AG04449 (cell line): ENCODE measurements at regions not wholly inside any gene's neighbourhood (a gene's known extent, or its start where the extent isn't known, plus 50 kb on each side); places are given as distances from the start of the nearest gene placed in this dataset.

Source experiments
- CTCF ChIA-PET: fragments of 350-600 bp; formaldehyde crosslinking; extraction: SDS; loops from one replicate; lab custom pipeline; 2021; ENCODE audit warnings: antibody characterized with exemption; lab: Yijun Ruan, JAX
- POLR2A ChIA-PET: fragments of 400-600, 350-600 bp; formaldehyde crosslinking; extraction: SDS; loops from one replicate; lab custom pipeline; 2020; ENCODE audit warnings: antibody characterized with exemption, inconsistent platforms; lab: Yijun Ruan, JAX
- DNase-seq: peaks from one replicate; pipeline ENCODE4 v3.0.0-alpha.2; 2010; ENCODE audit warnings: low read depth, low spot score
- H3K4me3 ChIP-seq: 2 replicates; pipeline ENCODE4 v1.5.1; 2011; ENCODE audit warnings: low read depth, mild to moderate bottlenecking, control low read depth, low read length
- TF ChIP-seq, protein P1 (sequence below): IDR thresholded peaks from one replicate; pipeline ENCODE4 v1.5.1; 2011; ENCODE audit warnings: mild to moderate bottlenecking, moderate library complexity, low read length, control low read depth, inconsistent platforms; ENCODE audit not compliant: insufficient read depth; ENCODE audit errors: missing control alignments

DNA sequence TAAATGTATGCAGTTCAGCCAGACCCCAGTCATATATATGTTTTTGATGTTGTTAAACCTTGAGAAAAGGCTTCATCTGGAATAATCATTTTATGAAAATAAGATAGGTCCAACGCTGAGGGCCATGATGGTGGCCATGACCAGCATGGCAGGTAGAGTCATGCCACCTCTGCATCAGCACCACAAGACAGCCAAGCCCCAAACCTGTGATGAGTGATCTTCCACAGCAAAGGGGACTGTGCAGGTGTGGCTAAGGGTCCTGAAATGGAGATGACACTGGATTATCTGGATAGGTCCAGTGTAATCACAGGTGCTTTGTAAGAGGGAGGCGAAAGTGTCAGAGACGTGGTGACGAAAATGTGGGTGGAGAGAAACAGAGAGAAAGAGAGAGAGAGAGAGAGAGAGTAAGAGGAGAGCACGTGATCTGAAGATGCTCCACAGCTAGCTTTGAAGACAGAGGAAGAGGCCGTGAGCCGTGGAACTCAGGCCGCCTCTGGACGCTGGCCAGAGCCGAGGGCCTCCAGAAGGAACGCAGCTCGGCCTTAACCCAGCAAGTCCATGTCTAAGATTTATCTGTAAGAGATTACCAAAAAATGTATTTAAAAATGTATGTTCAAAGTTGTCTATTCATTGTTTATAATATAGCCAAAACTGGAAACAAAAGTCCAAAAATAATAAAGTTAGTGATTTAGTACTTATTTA is 304.4 kb upstream of the SHH start:
- H3K4me3 ChIP-seq = no peak overlapping the region
- CTCF ChIA-PET = no interaction called here
- DNase-seq = no peak
- TF ChIP-seq, protein P1, sequence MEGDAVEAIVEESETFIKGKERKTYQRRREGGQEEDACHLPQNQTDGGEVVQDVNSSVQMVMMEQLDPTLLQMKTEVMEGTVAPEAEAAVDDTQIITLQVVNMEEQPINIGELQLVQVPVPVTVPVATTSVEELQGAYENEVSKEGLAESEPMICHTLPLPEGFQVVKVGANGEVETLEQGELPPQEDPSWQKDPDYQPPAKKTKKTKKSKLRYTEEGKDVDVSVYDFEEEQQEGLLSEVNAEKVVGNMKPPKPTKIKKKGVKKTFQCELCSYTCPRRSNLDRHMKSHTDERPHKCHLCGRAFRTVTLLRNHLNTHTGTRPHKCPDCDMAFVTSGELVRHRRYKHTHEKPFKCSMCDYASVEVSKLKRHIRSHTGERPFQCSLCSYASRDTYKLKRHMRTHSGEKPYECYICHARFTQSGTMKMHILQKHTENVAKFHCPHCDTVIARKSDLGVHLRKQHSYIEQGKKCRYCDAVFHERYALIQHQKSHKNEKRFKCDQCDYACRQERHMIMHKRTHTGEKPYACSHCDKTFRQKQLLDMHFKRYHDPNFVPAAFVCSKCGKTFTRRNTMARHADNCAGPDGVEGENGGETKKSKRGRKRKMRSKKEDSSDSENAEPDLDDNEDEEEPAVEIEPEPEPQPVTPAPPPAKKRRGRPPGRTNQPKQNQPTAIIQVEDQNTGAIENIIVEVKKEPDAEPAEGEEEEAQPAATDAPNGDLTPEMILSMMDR = no peak
- POLR2A ChIA-PET = no interaction called here

DNA sequence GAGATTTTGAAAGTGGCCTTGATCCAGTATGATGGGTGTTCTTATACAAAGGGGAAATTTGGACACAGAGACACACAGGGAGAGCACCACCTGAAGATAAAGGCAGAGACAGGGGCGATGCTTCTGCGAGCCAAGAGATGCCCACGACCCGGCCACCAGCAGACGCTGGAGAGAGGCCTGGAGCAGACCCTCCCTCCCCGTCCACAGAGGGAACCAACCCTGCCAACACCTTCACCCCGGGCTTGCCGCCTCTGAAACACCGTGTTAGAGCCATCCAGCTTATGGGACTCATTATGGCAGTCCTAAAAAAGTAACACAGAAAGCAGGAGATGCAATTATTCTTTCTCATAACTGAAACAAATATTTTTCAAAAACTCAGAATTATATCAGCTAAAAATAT is 303.3 kb upstream of the SHH start:
- ChIA-PET POLR2A (no interaction called here), CTCF (no interaction called here)
- no peak overlapping the region for H3K4me3 ChIP-seq
- no peak for DNase-seq
- TF ChIP-seq, protein P1 = no peak

DNA sequence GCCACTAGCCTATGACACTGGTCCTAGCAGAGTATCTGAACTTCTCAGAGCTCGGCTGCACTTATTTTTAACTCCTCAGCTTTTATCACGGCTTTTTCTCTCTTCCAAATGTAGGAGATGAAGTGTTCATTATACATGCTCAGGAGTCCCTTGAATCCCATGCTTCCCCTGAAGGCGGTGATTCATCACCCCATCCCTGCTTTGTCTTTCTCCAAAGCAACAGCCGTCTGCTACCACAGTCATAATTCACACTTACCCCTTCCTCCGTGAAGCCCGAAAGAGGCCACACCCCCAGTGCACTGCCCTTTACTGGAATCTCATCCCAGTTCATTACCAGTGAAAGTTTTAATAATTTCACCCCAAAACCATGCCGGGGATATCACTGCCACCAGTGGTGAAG is 301.5 kb upstream of the SHH start:
- no peak overlapping the region for H3K4me3 ChIP-seq
- no peak for DNase-seq
- ChIA-PET CTCF (no interaction called here), POLR2A (no interaction called here)
- TF ChIP-seq, protein P1 = no peak

DNA sequence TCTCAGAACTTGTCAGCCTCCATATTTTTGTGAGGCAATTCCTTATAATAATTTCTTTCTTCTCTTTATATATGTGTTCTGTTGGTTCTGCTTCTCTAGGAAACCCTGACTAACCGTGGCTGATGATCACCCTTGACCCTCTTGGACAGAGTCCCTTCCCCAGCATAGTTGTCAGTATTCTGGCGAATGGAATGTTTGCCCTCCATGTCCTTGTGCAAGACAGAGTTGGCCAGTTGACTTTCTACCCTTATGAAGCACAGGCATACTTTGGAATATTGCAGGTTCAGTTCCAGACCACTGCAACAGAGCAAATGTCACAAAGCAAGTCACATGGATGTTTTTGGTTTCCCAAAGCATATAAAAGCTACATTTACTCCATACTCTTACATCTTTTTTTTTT is 297.7 kb upstream of the SHH start:
- TF ChIP-seq, protein P1 = no peak
- ChIA-PET CTCF (no interaction called here), POLR2A (no interaction called here)
- DNase-seq = no peak
- no peak overlapping the region for H3K4me3 ChIP-seq

DNA sequence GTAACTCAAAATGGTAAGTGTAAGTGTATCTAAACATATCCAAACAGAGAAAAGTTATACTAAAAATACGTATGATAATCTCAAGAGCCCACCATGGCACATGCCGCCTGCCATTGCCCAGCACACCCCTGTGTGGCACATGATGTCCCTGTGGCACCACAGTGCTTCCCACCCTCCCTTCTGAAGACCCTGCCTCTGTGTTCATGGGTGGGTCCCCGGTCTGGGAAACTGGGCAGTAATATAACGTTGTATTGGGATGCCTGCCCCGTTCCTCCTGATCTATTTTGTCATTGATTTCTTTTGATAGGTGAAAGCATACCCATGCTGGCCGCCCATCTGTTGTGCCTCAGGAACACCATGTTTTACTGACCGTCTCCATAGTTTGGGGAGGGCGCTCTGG is 296.8 kb upstream of the SHH start:
- ChIA-PET POLR2A (no interaction called here), CTCF (no interaction called here)
- no peak overlapping the region for H3K4me3 ChIP-seq
- TF ChIP-seq, protein P1 = no peak
- no peak for DNase-seq

DNA sequence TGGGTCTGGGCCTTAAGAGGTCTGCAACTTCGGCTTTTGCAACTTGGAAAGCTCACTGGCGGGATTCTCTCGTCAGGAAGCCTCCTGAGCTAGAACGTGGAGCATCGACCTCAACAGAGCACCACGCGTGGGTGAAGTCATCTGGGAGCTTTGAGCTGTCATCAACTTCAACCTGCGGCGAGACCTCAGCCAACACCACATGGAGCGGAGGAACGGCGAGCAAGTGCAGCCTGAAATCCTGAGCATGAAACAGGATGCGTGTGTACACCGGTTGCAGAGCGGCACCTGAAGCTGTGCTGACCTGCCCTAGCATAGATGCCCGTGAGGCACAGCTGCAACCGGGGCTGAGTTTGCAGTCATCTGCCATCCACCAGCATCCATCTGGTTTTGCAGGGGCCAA is 295.7 kb upstream of the SHH start:
- no peak overlapping the region for H3K4me3 ChIP-seq
- POLR2A ChIA-PET = no interaction called here
- CTCF ChIA-PET = interaction anchor here (1.1 kb wide), 1 partner anchor 656 kb away, joined by 3 read pairs; no protein-coding TSS in a partner anchor

More for the DNA sequence above, 295.7 kb upstream of the SHH start:
- TF ChIP-seq, protein P1 = no peak
- no peak for DNase-seq
